CD4-positive, alpha-beta T cell treated with Interferon alpha-2 for 1 hour (primary cell): ENCODE measurements at regions not wholly inside any gene's neighbourhood (a gene's known extent, or its start where the extent isn't known, plus 50 kb on each side); places are given as distances from the start of the nearest gene placed in this dataset.

Experiments used
- DNase-seq, 2 donors: peaks; one replicate each; pipeline ENCODE4 v3.0.0-alpha.2; 2020 to 2022

- DNase-seq: peak; percentile 12 to 40
Observed at GRCh38 chr7:98514211-98515031, 102.7 kb upstream of the NPTX2 start.

- no peak for DNase-seq
Observed at GRCh38 chr7:98511175-98511574, 105.9 kb upstream of the NPTX2 start.

- DNase-seq: no peak
Observed at GRCh38 chr7:98509836-98510235, 107.2 kb upstream of the NPTX2 start.

- no peak for DNase-seq
Observed at GRCh38 chr7:98506471-98506870, 105.6 kb upstream of the BAIAP2L1 start.

- no peak for DNase-seq
Observed at GRCh38 chr7:98500764-98501163, 99.9 kb upstream of the BAIAP2L1 start.

GRCh38 chr7:98496618-98497017 is 95.7 kb upstream of the BAIAP2L1 start:
- no peak for DNase-seq

GRCh38 chr7:98495200-98495955 is 94.5 kb upstream of the BAIAP2L1 start:
- DNase-seq: no peak

- DNase-seq: no peak
Observed at GRCh38 chr7:98493030-98493778, 92.3 kb upstream of the BAIAP2L1 start.

- DNase-seq: no peak
Observed at GRCh38 chr7:98488167-98488566, 87.3 kb upstream of the BAIAP2L1 start.

GRCh38 chr7:98483964-98484545 is 83.2 kb upstream of the BAIAP2L1 start:
- no peak for DNase-seq

GRCh38 chr7:98483276-98483963 is 82.5 kb upstream of the BAIAP2L1 start:
- no peak for DNase-seq

GRCh38 chr7:98479318-98479717 is 78.4 kb upstream of the BAIAP2L1 start:
- no peak for DNase-seq

GRCh38 chr7:98475352-98475751 is 74.5 kb upstream of the BAIAP2L1 start:
- DNase-seq: no peak

GRCh38 chr7:98474558-98474957 is 73.7 kb upstream of the BAIAP2L1 start:
- DNase-seq: no peak

GRCh38 chr7:98472521-98472954 is 71.6 kb upstream of the BAIAP2L1 start:
- DNase-seq: no peak

- peak in 1 of 2 donors; percentile 25 for DNase-seq
Observed at GRCh38 chr7:98470485-98471240, 69.8 kb upstream of the BAIAP2L1 start.

- no peak for DNase-seq
Observed at GRCh38 chr7:98469088-98469487, 68.2 kb upstream of the BAIAP2L1 start.

GRCh38 chr7:98467570-98468312 is 66.9 kb upstream of the BAIAP2L1 start:
- DNase-seq: no peak

GRCh38 chr7:98465022-98465421 is 64.1 kb upstream of the BAIAP2L1 start:
- no peak for DNase-seq

- no peak for DNase-seq
Observed at GRCh38 chr7:98464558-98464940, 63.7 kb upstream of the BAIAP2L1 start.
